22Rv1 (cell line): ENCODE measurements at regions not wholly inside any gene's neighbourhood (a gene's known extent, or its start where the extent isn't known, plus 50 kb on each side); places are given as distances from the start of the nearest gene placed in this dataset.
"Not testable (repeated sequence)": the region's sequence is repeated elsewhere in the genome, so short reads cannot be mapped to it uniquely, and the experiment has no call there.

Experiments
- CTCF ChIP-seq: fragments of 450-650 bp; IDR thresholded peaks from 2 replicates; pipeline ENCODE4 v1.5.1; 2017; ENCODE audit warnings: mild to moderate bottlenecking
- ZFX ChIP-seq: fragments of 450-650 bp; IDR thresholded peaks from 2 replicates; pipeline ENCODE4 v1.6.1; 2017; ENCODE audit warnings: antibody characterized with exemption, borderline replicate concordance

DNA sequence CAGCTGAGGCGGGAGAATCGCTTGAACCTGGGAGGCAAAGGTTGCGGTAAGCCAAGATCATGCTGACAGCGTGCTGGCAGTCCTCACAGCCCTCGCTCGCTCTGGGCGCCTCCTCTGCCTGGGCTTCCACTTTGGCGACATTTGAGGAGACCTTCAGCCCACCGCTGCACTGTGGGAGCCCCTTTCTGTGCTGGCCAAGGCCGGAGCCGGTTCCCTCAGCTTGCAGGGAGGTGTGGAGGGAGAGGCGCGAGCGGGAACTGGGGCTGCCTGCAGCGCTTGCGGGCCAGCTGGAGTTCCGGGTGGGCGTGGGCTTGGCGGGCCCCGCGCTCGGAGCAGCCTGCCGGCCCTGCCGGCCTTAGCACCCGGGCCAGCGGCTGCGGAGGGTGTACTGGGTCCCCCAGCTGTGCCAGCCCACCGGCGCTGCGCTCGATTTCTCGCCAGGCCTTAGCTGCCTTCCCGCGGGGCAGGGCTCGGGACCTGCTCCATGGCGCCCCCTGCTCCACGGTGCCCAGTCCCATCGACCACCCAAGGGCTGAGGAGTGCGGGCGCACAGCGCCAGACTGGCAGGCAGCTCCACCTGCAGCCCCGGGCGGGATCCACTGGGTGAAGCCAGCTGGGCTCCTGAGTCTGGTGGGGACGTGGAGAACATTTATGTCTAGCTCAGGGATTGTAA, 207.2 kb downstream of the MEMO1 start:
- not testable (repeated sequence) for TF ChIP-seq CTCF, ZFX
